ENCODE measurements at regions not wholly inside any gene's neighbourhood (a gene's known extent, or its start where the extent isn't known, plus 50 kb on each side); places are given as distances from the start of the nearest gene placed in this dataset.
"Not testable (repeated sequence)": the region's sequence is repeated elsewhere in the genome, so short reads cannot be mapped to it uniquely, and the experiment has no call there.

DNA sequence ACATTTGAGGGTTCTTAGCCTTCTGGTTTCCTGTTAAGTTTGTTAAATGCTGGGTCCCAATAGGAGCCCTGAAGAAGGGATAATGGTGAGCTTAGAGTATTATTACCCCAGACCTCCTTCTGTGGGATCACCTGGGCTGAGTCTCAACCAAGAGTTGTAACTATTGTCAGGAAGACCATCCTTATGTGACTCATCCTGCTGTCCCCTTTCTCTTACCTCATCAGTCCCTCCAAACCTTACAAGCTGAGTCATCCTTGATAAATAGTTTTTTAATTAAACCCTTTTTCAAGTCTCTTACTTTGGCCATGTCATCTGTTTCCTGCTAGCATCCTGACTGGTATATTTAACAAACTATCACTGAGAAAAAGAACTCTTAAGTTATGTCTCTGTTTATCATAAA, 502.8 kb downstream of the LRRC70 start:
- DNase-seq (ENCODE audit: extremely low read depth in 1 of 11, low read depth in 9 of 11, low spot score in 4 of 11) = no peak

DNA sequence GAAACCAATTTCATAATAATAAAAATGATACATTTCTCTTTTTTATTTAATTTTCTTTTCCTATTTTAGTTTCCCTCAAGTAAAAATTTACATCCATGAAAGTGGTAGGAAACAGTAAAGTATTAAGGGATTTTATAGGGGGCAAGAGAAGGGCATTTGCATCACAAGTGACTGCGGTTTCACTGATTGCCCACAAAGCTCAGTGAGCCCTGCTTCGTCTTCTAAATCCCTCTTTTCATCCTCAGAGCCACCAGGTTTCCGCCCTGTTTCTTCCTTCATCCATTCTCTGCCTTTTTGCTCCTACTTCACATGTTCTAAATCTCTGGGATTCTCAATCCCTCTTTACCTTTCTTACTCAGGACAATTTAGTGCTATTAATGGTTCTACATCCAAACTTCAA, 491.4 kb downstream of the LRRC70 start:
- no peak for DNase-seq (ENCODE audit: extremely low read depth in 1 of 11, low read depth in 9 of 11, low spot score in 4 of 11)

- no peak for DNase-seq (ENCODE audit: extremely low read depth in 1 of 11, low read depth in 9 of 11, low spot score in 4 of 11)
Measured at GRCh38 chr5:63055421-63055820, 476.8 kb downstream of the LRRC70 start.

DNA sequence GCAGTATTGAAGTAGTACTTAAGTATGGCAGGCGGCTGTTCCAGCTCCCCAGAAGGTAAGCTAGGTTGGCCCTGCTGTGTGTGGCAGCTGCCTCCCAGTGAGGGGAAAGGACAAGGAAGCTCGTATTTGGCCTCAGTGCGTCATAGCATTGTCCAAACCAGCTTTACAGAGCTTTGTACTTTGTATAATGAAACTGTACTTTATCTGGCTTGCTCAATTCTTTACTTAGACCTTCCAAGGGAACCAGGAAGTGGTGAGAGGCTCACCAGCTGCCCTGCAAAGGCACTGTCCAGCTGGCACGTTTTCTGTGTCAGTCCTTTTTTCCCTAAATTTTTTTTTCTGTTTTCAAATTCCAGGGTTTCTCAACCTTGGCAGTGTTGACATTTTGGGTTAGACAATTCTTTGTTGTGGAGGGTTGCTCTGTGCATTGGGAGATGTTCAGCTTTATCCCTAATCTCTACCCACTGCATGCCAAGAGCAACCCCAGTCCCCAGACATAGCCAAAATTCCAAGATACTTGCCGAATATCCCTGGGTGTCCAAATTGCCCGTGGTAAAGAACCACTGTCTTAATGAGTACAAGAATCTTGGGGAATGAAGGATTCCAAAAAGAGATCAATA, 474.5 kb downstream of the LRRC70 start:
- no peak for DNase-seq (ENCODE audit: extremely low read depth in 1 of 11, low read depth in 9 of 11, low spot score in 4 of 11)

GRCh38 chr5:63050916-63051315, 472.3 kb downstream of the LRRC70 start:
- DNase-seq (ENCODE audit: extremely low read depth in 1 of 11, low read depth in 9 of 11, low spot score in 4 of 11) = no peak

DNA sequence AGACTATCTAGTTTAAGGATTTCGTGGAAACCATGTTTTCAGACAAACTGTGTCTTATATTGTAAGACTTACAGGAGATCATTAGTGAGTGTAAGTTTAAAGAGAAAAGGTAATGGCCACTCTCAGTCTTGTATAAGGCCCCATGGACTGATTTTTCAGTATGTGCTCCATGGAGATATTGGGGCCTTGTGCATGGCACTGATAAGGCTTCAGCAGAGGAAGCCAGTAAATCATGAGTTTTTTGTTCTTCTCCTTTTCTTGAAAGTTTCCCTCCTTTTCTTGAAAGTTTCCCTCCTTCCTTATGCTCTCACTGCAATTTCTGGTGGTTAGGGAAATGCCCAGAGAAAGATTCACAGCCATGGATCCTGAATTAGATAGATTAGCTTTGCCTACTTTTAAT, 471.3 kb downstream of the LRRC70 start:
- DNase-seq (ENCODE audit: extremely low read depth in 1 of 11, low read depth in 9 of 11, low spot score in 4 of 11) = no peak

DNA sequence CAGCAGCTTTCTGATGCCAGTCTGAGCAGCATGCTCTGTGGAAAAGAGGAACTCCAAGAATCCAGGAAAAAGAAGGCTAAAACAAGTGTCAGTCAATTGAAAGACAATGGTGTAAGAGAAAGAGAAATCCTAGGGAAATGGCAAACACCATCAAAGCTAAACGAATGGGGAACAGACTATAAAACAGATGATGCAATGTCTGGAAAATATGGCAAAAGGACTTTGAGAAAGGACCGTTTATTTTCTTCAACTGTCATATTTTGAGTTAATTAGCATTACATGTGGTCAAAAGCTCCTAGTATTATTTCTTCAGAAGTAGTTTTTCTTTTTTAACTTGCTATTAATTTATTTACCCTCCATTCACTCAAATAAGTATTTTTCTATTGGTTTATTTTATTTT, 465.2 kb downstream of the LRRC70 start:
- no peak for DNase-seq (ENCODE audit: extremely low read depth in 1 of 11, low read depth in 9 of 11, low spot score in 4 of 11)

DNA sequence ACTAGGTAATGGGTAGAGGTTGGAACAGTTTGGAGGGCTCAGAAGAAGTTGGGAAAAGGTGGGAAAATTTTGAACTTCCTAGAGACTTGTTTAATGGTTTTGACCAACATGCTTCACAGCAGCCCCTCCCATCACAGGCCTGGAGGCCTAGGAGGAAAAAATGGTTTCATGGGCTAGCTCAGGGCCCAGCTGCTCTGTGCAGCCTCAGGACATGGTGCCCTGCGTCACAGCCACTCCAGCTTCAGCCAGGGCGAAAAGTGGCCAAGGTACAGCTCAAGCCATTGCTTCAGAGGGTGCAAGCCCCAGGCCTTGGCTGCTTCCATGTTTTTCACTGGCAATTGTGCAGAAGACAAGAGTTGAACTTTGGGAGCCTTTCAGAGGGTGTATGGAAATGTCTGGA, 453.7 kb downstream of the LRRC70 start:
- DNase-seq (ENCODE audit: extremely low read depth in 1 of 11, low read depth in 9 of 11, low spot score in 4 of 11) = no peak

DNA sequence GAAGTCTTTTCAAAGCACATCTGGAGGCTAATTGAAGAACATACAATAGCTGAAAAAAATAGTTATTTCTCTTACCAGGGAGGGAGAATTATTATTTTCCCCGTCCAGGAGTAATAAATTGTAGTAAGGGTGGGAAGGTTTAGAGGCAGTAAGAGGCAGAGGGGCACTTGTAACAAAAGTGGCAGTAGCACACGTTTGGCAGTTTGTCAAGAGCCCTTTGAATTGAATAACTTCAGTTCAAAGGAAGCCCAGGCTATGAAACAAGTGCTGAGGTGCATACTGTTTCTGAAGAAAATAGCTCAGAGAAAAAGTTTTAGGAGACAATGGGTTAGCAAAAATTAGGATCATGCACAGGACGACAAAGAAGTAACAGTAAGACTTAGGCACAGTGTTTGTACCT, 451.3 kb downstream of the LRRC70 start:
- DNase-seq (ENCODE audit: extremely low read depth in 1 of 11, low read depth in 9 of 11, low spot score in 4 of 11) = no peak

DNA sequence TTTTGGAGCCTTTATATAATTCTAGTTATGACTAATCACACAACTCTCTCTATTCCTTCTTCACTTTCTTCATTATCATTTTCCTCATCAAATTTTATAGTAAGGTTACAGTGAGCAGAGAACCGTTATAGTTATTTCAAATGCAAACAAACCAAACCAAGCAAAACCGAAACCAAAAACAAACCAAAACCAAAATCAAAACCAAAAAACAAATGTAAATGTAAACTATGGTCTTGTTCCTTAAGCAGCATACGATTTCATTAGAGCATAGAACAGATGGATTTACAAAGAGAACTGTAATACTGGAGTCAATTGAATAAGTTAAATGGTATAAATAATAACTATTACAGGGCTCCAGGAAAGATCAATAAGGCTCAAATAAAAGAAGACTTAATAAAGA, 447.1 kb downstream of the LRRC70 start:
- DNase-seq (ENCODE audit: extremely low read depth in 1 of 11, low read depth in 9 of 11, low spot score in 4 of 11) = no peak

DNA sequence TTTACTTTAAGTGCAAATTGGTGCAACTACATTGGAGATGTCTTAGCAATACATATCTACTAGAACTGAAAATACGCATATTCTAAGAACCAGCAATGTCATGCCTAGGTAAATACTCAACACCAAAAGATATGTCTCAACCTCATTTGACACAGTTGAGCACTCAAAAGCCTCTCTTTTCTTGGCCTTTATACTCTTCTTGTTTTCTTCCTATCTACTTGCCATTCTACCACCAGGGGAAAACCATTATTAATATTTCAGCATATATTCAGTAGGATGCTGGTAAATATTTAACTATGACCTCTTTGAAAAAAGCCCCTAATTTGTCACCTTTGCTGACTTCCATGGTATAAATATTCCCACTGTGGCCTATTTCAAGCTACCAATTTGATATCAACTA, 443.8 kb downstream of the LRRC70 start:
- no peak for DNase-seq (ENCODE audit: extremely low read depth in 1 of 11, low read depth in 9 of 11, low spot score in 4 of 11)

GRCh38 chr5:63011158-63011557, 432.5 kb downstream of the LRRC70 start:
- no peak for DNase-seq (ENCODE audit: extremely low read depth in 1 of 11, low read depth in 9 of 11, low spot score in 4 of 11)

GRCh38 chr5:63008195-63008594, 429.6 kb downstream of the LRRC70 start:
- DNase-seq (ENCODE audit: extremely low read depth in 1 of 11, low read depth in 9 of 11, low spot score in 4 of 11) = no peak

- not testable (repeated sequence) for DNase-seq (ENCODE audit: extremely low read depth in 1 of 11, low read depth in 9 of 11, low spot score in 4 of 11)
Measured at GRCh38 chr5:62994842-62995241, 416.2 kb downstream of the LRRC70 start.

DNA sequence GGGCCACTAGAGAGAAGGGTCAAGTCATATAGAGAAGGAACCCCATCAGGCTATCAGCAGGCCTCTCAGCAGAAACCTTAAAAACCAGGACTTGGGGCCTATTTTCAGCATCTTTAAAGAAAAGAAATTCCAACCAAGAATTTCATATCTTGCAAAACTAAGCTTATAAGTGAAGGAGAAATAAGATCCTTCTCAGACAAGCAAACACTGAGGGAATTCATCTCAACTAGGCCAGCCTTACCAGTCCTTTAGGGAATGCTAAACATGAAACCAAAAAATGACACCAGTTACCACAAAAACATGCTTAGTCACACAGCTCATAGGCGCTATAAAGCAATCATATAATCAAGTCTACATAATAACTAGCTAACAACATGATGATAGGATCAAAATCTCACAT, 407.1 kb downstream of the LRRC70 start:
- no peak for DNase-seq (ENCODE audit: extremely low read depth in 1 of 11, low read depth in 9 of 11, low spot score in 4 of 11)

- DNase-seq (ENCODE audit: extremely low read depth in 1 of 11, low read depth in 9 of 11, low spot score in 4 of 11) = no peak
Measured at GRCh38 chr5:62982348-62982747, 403.7 kb downstream of the LRRC70 start.

GRCh38 chr5:62980884-62981283, 402.3 kb downstream of the LRRC70 start:
- no peak for DNase-seq (ENCODE audit: extremely low read depth in 1 of 11, low read depth in 9 of 11, low spot score in 4 of 11)

- no peak for DNase-seq (ENCODE audit: extremely low read depth in 1 of 11, low read depth in 9 of 11, low spot score in 4 of 11)
Measured at GRCh38 chr5:62979472-62979871, 400.9 kb downstream of the LRRC70 start.

- no peak for DNase-seq (ENCODE audit: extremely low read depth in 1 of 11, low read depth in 9 of 11, low spot score in 4 of 11)
Measured at GRCh38 chr5:62977661-62978060, 399.0 kb downstream of the LRRC70 start.

- no peak for DNase-seq (ENCODE audit: extremely low read depth in 1 of 11, low read depth in 9 of 11, low spot score in 4 of 11)
Measured at GRCh38 chr5:62974623-62975022, 396.0 kb downstream of the LRRC70 start.

GRCh38 chr5:62969409-62970120, 390.9 kb downstream of the LRRC70 start:
- no peak for DNase-seq (ENCODE audit: extremely low read depth in 1 of 11, low read depth in 9 of 11, low spot score in 4 of 11)

Measured in renal cortex interstitium (tissue), 11 donors.